ENCODE measurements at regions not wholly inside any gene's neighbourhood (a gene's known extent, or its start where the extent isn't known, plus 50 kb on each side); places are given as distances from the start of the nearest gene placed in this dataset.

DNA sequence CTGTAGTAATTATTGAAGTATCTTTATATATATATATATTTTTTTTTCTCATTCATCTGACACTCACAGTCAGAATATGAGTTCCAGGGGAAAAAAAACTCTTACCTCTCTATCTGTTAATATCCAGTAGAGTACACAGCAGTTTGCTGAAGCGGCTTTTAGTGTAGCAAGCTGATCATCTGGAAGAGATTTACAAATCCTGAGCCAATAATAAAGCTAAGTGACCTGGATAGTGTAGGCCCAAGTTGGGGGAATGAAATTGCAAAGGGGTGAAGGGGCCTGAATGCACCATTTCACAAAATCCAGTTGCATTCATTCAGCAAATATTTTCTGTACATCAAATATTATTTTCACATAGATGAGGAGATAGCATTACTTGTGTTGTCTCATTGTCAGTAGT, 234.6 kb upstream of the FLRT2 start:
- TF ChIP-seq POLR2A (IDR thresholded peaks at IDR 0.05) = no peak
- TF ChIP-seq, protein P1, sequence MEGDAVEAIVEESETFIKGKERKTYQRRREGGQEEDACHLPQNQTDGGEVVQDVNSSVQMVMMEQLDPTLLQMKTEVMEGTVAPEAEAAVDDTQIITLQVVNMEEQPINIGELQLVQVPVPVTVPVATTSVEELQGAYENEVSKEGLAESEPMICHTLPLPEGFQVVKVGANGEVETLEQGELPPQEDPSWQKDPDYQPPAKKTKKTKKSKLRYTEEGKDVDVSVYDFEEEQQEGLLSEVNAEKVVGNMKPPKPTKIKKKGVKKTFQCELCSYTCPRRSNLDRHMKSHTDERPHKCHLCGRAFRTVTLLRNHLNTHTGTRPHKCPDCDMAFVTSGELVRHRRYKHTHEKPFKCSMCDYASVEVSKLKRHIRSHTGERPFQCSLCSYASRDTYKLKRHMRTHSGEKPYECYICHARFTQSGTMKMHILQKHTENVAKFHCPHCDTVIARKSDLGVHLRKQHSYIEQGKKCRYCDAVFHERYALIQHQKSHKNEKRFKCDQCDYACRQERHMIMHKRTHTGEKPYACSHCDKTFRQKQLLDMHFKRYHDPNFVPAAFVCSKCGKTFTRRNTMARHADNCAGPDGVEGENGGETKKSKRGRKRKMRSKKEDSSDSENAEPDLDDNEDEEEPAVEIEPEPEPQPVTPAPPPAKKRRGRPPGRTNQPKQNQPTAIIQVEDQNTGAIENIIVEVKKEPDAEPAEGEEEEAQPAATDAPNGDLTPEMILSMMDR (IDR thresholded peaks at IDR 0.05) = no peak

Data from ovary (tissue), 3 donors.